ENCODE measurements at regions not wholly inside any gene's neighbourhood (a gene's known extent, or its start where the extent isn't known, plus 50 kb on each side); places are given as distances from the start of the nearest gene placed in this dataset.

DNA sequence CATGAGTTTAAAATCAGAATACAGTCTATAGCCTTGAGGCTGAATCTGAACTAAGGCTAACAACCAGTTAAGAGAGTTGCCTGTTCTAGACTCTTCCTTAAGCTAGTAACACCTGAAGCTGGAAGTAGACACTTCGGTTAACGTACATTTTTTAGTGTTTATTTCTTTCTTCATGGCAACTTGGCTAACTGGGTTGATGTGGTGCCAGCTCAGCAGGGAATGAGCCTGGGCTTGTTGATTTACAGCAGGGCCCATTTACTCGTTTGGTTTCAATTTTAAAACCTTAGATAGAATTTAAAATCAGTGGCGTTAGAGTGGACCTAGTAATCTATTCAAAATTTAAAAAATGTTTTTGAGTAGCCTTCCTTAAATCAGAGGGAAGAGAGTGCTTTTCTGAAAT lies 137.6 kb upstream of the ESX1 start:
- peaks cover 10% of the 10 kb centered on the region for H3K4me1 Mint-ChIP-seq
- H3K36me3 Mint-ChIP-seq, result no peaks in the 10 kb centered on the region
- H3K4me3 Mint-ChIP-seq, result no peak overlapping the region
- TF ChIP-seq SMAD3 (CRISPR knock-in tag; IDR thresholded peaks at IDR 0.05; ENCODE audit: borderline replicate concordance), result no peak
- TF ChIP-seq, protein P1, sequence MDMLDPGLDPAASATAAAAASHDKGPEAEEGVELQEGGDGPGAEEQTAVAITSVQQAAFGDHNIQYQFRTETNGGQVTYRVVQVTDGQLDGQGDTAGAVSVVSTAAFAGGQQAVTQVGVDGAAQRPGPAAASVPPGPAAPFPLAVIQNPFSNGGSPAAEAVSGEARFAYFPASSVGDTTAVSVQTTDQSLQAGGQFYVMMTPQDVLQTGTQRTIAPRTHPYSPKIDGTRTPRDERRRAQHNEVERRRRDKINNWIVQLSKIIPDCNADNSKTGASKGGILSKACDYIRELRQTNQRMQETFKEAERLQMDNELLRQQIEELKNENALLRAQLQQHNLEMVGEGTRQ (CRISPR knock-in tag; IDR thresholded peaks at IDR 0.05), result no peak
- no peaks in the 10 kb centered on the region for H3K9me3 Mint-ChIP-seq
- no peak overlapping the region for H3K27ac Mint-ChIP-seq
- POLR2A ChIA-PET, result no interaction called here
- H3K27me3 Mint-ChIP-seq (ENCODE audit: low read depth), result no peaks in the 10 kb centered on the region
- no peak for DNase-seq (ENCODE audit: low spot score)
- no peak for ATAC-seq
- CTCF ChIA-PET, result no interaction called here

DNA sequence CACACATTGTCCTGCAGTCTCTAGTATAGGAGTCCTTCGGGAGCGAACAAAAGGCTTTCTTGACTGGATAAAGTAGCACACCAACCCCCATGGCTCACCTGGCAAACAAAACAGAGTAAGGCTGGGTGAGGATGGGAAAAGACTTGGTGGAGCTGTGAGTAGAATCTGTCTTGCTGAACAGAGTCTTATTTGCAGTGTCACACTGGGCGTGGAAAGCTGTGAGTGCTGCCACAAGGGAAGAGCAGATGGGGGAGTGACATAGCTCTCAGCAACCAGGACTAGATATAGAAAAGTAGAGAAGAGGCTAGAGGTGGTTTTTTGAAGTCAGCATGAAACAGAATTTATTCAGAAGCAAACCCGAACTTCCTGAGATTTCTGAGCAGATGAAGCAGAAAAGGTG lies 137.2 kb upstream of the ESX1 start:
- POLR2A ChIA-PET, result no interaction called here
- Mint-ChIP-seq H3K27ac (no peak overlapping the region), H3K36me3 (no peaks in the 10 kb centered on the region), H3K4me3 (no peak overlapping the region), H3K9me3 (no peaks in the 10 kb centered on the region), H3K27me3 (ENCODE audit: low read depth) (no peaks in the 10 kb centered on the region), H3K4me1 (peaks cover 10% of the 10 kb centered on the region)
- TF ChIP-seq ZNF219 (CRISPR knock-in tag; IDR thresholded peaks at IDR 0.05; ENCODE audit: borderline replicate concordance) (no peak), ZNF416 (CRISPR knock-in tag; IDR thresholded peaks at IDR 0.05) (no peak), ELF4 (CRISPR knock-in tag; IDR thresholded peaks at IDR 0.05; ENCODE audit: low read depth) (no peak), IRF2 (CRISPR knock-in tag; IDR thresholded peaks at IDR 0.05; ENCODE audit: borderline replicate concordance, low read depth) (no peak)
- TF ChIP-seq, protein P2, sequence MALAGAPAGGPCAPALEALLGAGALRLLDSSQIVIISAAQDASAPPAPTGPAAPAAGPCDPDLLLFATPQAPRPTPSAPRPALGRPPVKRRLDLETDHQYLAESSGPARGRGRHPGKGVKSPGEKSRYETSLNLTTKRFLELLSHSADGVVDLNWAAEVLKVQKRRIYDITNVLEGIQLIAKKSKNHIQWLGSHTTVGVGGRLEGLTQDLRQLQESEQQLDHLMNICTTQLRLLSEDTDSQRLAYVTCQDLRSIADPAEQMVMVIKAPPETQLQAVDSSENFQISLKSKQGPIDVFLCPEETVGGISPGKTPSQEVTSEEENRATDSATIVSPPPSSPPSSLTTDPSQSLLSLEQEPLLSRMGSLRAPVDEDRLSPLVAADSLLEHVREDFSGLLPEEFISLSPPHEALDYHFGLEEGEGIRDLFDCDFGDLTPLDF (CRISPR knock-in tag; IDR thresholded peaks at IDR 0.05), result no peak
- TF ChIP-seq, protein P3, sequence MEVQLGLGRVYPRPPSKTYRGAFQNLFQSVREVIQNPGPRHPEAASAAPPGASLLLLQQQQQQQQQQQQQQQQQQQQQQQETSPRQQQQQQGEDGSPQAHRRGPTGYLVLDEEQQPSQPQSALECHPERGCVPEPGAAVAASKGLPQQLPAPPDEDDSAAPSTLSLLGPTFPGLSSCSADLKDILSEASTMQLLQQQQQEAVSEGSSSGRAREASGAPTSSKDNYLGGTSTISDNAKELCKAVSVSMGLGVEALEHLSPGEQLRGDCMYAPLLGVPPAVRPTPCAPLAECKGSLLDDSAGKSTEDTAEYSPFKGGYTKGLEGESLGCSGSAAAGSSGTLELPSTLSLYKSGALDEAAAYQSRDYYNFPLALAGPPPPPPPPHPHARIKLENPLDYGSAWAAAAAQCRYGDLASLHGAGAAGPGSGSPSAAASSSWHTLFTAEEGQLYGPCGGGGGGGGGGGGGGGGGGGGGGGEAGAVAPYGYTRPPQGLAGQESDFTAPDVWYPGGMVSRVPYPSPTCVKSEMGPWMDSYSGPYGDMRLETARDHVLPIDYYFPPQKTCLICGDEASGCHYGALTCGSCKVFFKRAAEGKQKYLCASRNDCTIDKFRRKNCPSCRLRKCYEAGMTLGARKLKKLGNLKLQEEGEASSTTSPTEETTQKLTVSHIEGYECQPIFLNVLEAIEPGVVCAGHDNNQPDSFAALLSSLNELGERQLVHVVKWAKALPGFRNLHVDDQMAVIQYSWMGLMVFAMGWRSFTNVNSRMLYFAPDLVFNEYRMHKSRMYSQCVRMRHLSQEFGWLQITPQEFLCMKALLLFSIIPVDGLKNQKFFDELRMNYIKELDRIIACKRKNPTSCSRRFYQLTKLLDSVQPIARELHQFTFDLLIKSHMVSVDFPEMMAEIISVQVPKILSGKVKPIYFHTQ (CRISPR knock-in tag; IDR thresholded peaks at IDR 0.05), result no peak
- TF ChIP-seq, protein P4, sequence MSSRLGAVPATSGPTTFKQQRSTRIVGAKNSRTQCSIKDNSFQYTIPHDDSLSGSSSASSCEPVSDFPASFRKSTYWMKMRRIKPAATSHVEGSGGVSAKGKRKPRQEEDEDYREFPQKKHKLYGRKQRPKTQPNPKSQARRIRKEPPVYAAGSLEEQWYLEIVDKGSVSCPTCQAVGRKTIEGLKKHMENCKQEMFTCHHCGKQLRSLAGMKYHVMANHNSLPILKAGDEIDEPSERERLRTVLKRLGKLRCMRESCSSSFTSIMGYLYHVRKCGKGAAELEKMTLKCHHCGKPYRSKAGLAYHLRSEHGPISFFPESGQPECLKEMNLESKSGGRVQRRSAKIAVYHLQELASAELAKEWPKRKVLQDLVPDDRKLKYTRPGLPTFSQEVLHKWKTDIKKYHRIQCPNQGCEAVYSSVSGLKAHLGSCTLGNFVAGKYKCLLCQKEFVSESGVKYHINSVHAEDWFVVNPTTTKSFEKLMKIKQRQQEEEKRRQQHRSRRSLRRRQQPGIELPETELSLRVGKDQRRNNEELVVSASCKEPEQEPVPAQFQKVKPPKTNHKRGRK (CRISPR knock-in tag; IDR thresholded peaks at IDR 0.05; ENCODE audit: borderline replicate concordance), result no peak
- TF ChIP-seq, protein P5, sequence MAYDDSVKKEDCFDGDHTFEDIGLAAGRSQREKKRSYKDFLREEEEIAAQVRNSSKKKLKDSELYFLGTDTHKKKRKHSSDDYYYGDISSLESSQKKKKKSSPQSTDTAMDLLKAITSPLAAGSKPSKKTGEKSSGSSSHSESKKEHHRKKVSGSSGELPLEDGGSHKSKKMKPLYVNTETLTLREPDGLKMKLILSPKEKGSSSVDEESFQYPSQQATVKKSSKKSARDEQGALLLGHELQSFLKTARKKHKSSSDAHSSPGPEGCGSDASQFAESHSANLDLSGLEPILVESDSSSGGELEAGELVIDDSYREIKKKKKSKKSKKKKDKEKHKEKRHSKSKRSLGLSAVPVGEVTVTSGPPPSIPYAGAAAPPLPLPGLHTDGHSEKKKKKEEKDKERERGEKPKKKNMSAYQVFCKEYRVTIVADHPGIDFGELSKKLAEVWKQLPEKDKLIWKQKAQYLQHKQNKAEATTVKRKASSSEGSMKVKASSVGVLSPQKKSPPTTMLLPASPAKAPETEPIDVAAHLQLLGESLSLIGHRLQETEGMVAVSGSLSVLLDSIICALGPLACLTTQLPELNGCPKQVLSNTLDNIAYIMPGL (CRISPR knock-in tag; IDR thresholded peaks at IDR 0.05), result no peak
- TF ChIP-seq, protein P6, sequence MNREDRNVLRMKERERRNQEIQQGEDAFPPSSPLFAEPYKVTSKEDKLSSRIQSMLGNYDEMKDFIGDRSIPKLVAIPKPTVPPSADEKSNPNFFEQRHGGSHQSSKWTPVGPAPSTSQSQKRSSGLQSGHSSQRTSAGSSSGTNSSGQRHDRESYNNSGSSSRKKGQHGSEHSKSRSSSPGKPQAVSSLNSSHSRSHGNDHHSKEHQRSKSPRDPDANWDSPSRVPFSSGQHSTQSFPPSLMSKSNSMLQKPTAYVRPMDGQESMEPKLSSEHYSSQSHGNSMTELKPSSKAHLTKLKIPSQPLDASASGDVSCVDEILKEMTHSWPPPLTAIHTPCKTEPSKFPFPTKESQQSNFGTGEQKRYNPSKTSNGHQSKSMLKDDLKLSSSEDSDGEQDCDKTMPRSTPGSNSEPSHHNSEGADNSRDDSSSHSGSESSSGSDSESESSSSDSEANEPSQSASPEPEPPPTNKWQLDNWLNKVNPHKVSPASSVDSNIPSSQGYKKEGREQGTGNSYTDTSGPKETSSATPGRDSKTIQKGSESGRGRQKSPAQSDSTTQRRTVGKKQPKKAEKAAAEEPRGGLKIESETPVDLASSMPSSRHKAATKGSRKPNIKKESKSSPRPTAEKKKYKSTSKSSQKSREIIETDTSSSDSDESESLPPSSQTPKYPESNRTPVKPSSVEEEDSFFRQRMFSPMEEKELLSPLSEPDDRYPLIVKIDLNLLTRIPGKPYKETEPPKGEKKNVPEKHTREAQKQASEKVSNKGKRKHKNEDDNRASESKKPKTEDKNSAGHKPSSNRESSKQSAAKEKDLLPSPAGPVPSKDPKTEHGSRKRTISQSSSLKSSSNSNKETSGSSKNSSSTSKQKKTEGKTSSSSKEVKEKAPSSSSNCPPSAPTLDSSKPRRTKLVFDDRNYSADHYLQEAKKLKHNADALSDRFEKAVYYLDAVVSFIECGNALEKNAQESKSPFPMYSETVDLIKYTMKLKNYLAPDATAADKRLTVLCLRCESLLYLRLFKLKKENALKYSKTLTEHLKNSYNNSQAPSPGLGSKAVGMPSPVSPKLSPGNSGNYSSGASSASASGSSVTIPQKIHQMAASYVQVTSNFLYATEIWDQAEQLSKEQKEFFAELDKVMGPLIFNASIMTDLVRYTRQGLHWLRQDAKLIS (CRISPR knock-in tag; IDR thresholded peaks at IDR 0.05; ENCODE audit: borderline replicate concordance), result no peak
- TF ChIP-seq, protein P1 (CRISPR knock-in tag; IDR thresholded peaks at IDR 0.05), result no peak
- ATAC-seq, result peak; percentile 46; the same call in 1 of the 2 replicates
- CTCF ChIA-PET, result no interaction called here
- DNase-seq (ENCODE audit: low spot score), result no peak
